SU-DHL-6 (cell line): ENCODE measurements at regions not wholly inside any gene's neighbourhood (a gene's known extent, or its start where the extent isn't known, plus 50 kb on each side); places are given as distances from the start of the nearest gene placed in this dataset.

ENCODE experiments used
- H2AFZ ChIP-seq: fragments of 200-600 bp; sonication (generic); 2 replicates; pipeline ENCODE4 v1.6.1; 2014; ENCODE audit warnings: low read depth, mild to moderate bottlenecking, moderate library complexity, mixed read lengths, antibody characterized with exemption, low read length; ENCODE audit not compliant: severe bottlenecking
- H3F3A ChIP-seq: fragments of 200-600 bp; shearing (Covaris generic); 2 replicates; pipeline ENCODE4 v1.6.0; 2016; ENCODE audit warnings: antibody characterized with exemption, mild to moderate bottlenecking; ENCODE audit not compliant: insufficient read depth
- H3K27ac ChIP-seq: fragments of 200-600 bp; sonication (generic); 2 replicates; pipeline ENCODE4 v1.5.1; 2016; ENCODE audit warnings: low read depth, mild to moderate bottlenecking, low read length, moderate library complexity, mixed read lengths
- H3K27me3 ChIP-seq: fragments of 200-600 bp; sonication (generic), shearing (Covaris generic); 2 replicates; pipeline ENCODE4 v1.6.0; 2014; ENCODE audit warnings: mild to moderate bottlenecking, low read length
- H3K36me3 ChIP-seq: fragments of 200-600 bp; sonication (generic); 2 replicates; pipeline ENCODE4 v1.6.1; 2014; ENCODE audit warnings: mild to moderate bottlenecking, low read length, mixed read lengths
- H3K4me2 ChIP-seq: fragments of 300-600, 200-600 bp; shearing (Covaris generic), sonication (generic); 2 replicates; pipeline ENCODE4 v1.6.0; 2014; ENCODE audit warnings: low read length, low read depth, mild to moderate bottlenecking; ENCODE audit not compliant: poor library complexity, severe bottlenecking
- H3K4me3 ChIP-seq: fragments of 200-600 bp; sonication (generic); 2 replicates; pipeline ENCODE4 v1.5.1; 2014; ENCODE audit warnings: antibody characterized with exemption, low read length, mild to moderate bottlenecking, mixed read lengths; ENCODE audit not compliant: insufficient read depth, poor library complexity, severe bottlenecking
- H3K79me2 ChIP-seq: fragments of 200-600 bp; sonication (generic); 2 replicates; pipeline ENCODE4 v1.6.1; 2014; ENCODE audit warnings: mild to moderate bottlenecking, low read length, moderate library complexity; ENCODE audit not compliant: insufficient read depth
- H3K9ac ChIP-seq: fragments of 200-600 bp; sonication (generic); 2 replicates; pipeline ENCODE4 v1.7.0; 2014; ENCODE audit warnings: mild to moderate bottlenecking, low read length
- H3K9me2 ChIP-seq: fragments of 200-600 bp; sonication (generic); replicated peaks from 2 replicates; pipeline ENCODE4 v1.6.1; 2014; ENCODE audit warnings: low read length; ENCODE audit not compliant: insufficient read depth
- H3K9me3 ChIP-seq: fragments of 200-600 bp; sonication (generic); 2 replicates; pipeline ENCODE4 v1.6.1; 2014; ENCODE audit warnings: low read length, mixed read lengths; ENCODE audit not compliant: insufficient read depth
- H4K20me1 ChIP-seq: fragments of 200-600 bp; sonication (generic); 2 replicates; pipeline ENCODE4 v1.6.1; 2014; ENCODE audit warnings: low read depth, mild to moderate bottlenecking, antibody characterized with exemption, low read length, moderate library complexity, mixed read lengths
- CTCF ChIP-seq: fragments of 200-600 bp; sonication (generic); IDR thresholded peaks from one replicate; pipeline ENCODE4 v1.5.1; 2017; ENCODE audit warnings: antibody characterized with exemption, mild to moderate bottlenecking, low read length, moderate library complexity; ENCODE audit not compliant: insufficient read depth, poor library complexity, severe bottlenecking
- EZH2phosphoT487 ChIP-seq: fragments of 200-600 bp; sonication (generic), shearing (Covaris generic); conservative IDR thresholded peaks from 2 replicates; pipeline ENCODE4 v1.6.1; 2018; ENCODE audit warnings: mild to moderate bottlenecking, antibody characterized with exemption, low read length, moderate library complexity, mixed read lengths

DNA sequence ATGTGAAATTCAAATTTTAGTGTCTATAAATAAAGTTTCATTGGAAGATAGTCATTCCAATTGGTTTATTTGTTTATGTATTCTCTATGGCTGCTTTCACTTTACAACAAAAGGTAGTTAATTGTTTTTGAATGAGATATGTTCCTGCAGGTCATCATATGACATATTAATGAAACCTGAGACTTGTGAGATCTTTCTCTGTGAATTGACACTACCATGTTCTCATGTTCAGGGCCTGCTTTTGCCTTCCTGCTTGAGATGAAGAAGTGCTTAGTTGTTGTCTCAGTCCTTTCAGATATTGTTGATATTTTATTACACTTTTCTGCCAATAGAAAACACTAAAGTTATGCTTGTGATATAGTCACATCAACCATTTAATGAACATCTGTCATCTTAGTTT is 132.5 kb downstream of the UTRN start:
- no peak for TF ChIP-seq EZH2phosphoT487
- no peak for TF ChIP-seq CTCF
- no peaks in the 10 kb centered on the region for H3F3A ChIP-seq
- no peak overlapping the region for H3K9ac ChIP-seq
- H3K4me2 ChIP-seq, result no peak overlapping the region
- H4K20me1 ChIP-seq, result no peaks in the 10 kb centered on the region
- H3K36me3 ChIP-seq, result no peaks in the 10 kb centered on the region
- no peaks in the 10 kb centered on the region for H3K79me2 ChIP-seq
- no peaks in the 10 kb centered on the region for H3K9me3 ChIP-seq
- H3K9me2 ChIP-seq, result no peaks in the 10 kb centered on the region
- no peak overlapping the region for H3K4me3 ChIP-seq
- H2AFZ ChIP-seq, result no peak overlapping the region
- no peak overlapping the region for H3K27ac ChIP-seq
- no peaks in the 10 kb centered on the region for H3K27me3 ChIP-seq

GRCh38 chr6:144418959-144419545 is 133.9 kb downstream of the UTRN start:
- Histone ChIP-seq H3K4me3 (no peak overlapping the region), H3K27ac (no peak overlapping the region), H3F3A (no peaks in the 10 kb centered on the region), H4K20me1 (no peaks in the 10 kb centered on the region), H3K9me2 (no peaks in the 10 kb centered on the region), H3K36me3 (no peaks in the 10 kb centered on the region), H3K27me3 (no peaks in the 10 kb centered on the region), H3K9me3 (no peaks in the 10 kb centered on the region), H2AFZ (no peak overlapping the region), H3K9ac (no peak overlapping the region), H3K4me2 (no peak overlapping the region), H3K79me2 (no peaks in the 10 kb centered on the region)
- TF ChIP-seq EZH2phosphoT487 (no peak), CTCF (no peak)

GRCh38 chr6:144423167-144423566 is 138.0 kb downstream of the UTRN start:
- no peak for TF ChIP-seq CTCF
- no peak for TF ChIP-seq EZH2phosphoT487
- Histone ChIP-seq H4K20me1 (no peaks in the 10 kb centered on the region), H3K9me2 (no peaks in the 10 kb centered on the region), H3K36me3 (no peaks in the 10 kb centered on the region), H2AFZ (no peak overlapping the region), H3K4me2 (no peak overlapping the region), H3K79me2 (no peaks in the 10 kb centered on the region), H3K27ac (no peak overlapping the region), H3K4me3 (no peak overlapping the region), H3K9me3 (no peaks in the 10 kb centered on the region), H3K27me3 (no peaks in the 10 kb centered on the region), H3K9ac (no peak overlapping the region), H3F3A (no peaks in the 10 kb centered on the region)
